Ishikawa (cell line): ENCODE measurements at regions not wholly inside any gene's neighbourhood (a gene's known extent, or its start where the extent isn't known, plus 50 kb on each side); places are given as distances from the start of the nearest gene placed in this dataset.

Experiments used
- CEBPB ChIP-seq: IDR thresholded peaks from 2 replicates; pipeline ENCODE4 v1.6.1; 2012
- MAX ChIP-seq: IDR thresholded peaks from 2 replicates; pipeline ENCODE4 v1.6.1; 2012
- NFIC ChIP-seq: IDR thresholded peaks from 2 replicates; pipeline ENCODE4 v1.6.1; 2012
- RAD21 ChIP-seq: IDR thresholded peaks from 2 replicates; pipeline ENCODE4 v1.6.1; 2012; ENCODE audit warnings: low read depth
- TCF12 ChIP-seq: IDR thresholded peaks from 2 replicates; pipeline ENCODE4 v1.6.1; 2012; ENCODE audit warnings: low read depth
- TEAD4 ChIP-seq: IDR thresholded peaks from 2 replicates; pipeline ENCODE4 v1.6.1; 2012
- YY1 ChIP-seq: IDR thresholded peaks from 2 replicates; pipeline ENCODE4 v1.6.1; 2012; ENCODE audit warnings: low read depth
- TF ChIP-seq, protein P1 (sequence below): IDR thresholded peaks from 2 replicates; pipeline ENCODE4 v1.6.1; 2012; ENCODE audit warnings: low read depth, mild to moderate bottlenecking

GRCh38 chr5:9832921-9833320, 202.8 kb upstream of the TAS2R1 start:
- TF ChIP-seq, protein P1, sequence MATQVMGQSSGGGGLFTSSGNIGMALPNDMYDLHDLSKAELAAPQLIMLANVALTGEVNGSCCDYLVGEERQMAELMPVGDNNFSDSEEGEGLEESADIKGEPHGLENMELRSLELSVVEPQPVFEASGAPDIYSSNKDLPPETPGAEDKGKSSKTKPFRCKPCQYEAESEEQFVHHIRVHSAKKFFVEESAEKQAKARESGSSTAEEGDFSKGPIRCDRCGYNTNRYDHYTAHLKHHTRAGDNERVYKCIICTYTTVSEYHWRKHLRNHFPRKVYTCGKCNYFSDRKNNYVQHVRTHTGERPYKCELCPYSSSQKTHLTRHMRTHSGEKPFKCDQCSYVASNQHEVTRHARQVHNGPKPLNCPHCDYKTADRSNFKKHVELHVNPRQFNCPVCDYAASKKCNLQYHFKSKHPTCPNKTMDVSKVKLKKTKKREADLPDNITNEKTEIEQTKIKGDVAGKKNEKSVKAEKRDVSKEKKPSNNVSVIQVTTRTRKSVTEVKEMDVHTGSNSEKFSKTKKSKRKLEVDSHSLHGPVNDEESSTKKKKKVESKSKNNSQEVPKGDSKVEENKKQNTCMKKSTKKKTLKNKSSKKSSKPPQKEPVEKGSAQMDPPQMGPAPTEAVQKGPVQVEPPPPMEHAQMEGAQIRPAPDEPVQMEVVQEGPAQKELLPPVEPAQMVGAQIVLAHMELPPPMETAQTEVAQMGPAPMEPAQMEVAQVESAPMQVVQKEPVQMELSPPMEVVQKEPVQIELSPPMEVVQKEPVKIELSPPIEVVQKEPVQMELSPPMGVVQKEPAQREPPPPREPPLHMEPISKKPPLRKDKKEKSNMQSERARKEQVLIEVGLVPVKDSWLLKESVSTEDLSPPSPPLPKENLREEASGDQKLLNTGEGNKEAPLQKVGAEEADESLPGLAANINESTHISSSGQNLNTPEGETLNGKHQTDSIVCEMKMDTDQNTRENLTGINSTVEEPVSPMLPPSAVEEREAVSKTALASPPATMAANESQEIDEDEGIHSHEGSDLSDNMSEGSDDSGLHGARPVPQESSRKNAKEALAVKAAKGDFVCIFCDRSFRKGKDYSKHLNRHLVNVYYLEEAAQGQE: no peak
- no peak for TF ChIP-seq RAD21
- TF ChIP-seq YY1: no peak
- TF ChIP-seq NFIC: no peak
- no peak for TF ChIP-seq MAX
- TF ChIP-seq CEBPB: no peak
- TF ChIP-seq TEAD4: no peak
- TF ChIP-seq TCF12: no peak
